ENCODE measurements at regions not wholly inside any gene's neighbourhood (a gene's known extent, or its start where the extent isn't known, plus 50 kb on each side); places are given as distances from the start of the nearest gene placed in this dataset.

GRCh38 chr4:100811046-100811445 is 293.2 kb upstream of the EMCN start:
- no peak overlapping the region for H3K4me3 Mint-ChIP-seq
- no peaks in the 10 kb centered on the region for H3K9me3 Mint-ChIP-seq
- H3K27me3 Mint-ChIP-seq (ENCODE audit: low read depth) = no peaks in the 10 kb centered on the region
- DNase-seq = no peak
- CTCF ChIA-PET = interaction anchor here (0.6 kb wide), 1 partner anchor 269 kb away, joined by 3 read pairs; no protein-coding TSS in a partner anchor
- H3K27ac Mint-ChIP-seq = no peak overlapping the region
- no peaks in the 10 kb centered on the region for H3K4me1 Mint-ChIP-seq (ENCODE audit: low read depth)
- H3K36me3 Mint-ChIP-seq (ENCODE audit: low read depth) = no peaks in the 10 kb centered on the region
- intact Hi-C loops (cut with micrococcal nuclease) = no loop called here

- H3K27me3 Mint-ChIP-seq (ENCODE audit: low read depth) = no peaks in the 10 kb centered on the region
- no peaks in the 10 kb centered on the region for H3K4me1 Mint-ChIP-seq (ENCODE audit: low read depth)
- H3K27ac Mint-ChIP-seq = no peak overlapping the region
- no peaks in the 10 kb centered on the region for H3K36me3 Mint-ChIP-seq (ENCODE audit: low read depth)
- H3K9me3 Mint-ChIP-seq = no peaks in the 10 kb centered on the region
- no peak overlapping the region for H3K4me3 Mint-ChIP-seq
- CTCF ChIA-PET = interaction anchor here (0.7 kb wide), 1 partner anchor 49 kb away, joined by 3 read pairs; no protein-coding TSS in a partner anchor
- intact Hi-C loops (cut with micrococcal nuclease) = no loop called here
- no peak for DNase-seq
Observed at GRCh38 chr4:100809506-100809905, 291.7 kb upstream of the EMCN start.

DNA sequence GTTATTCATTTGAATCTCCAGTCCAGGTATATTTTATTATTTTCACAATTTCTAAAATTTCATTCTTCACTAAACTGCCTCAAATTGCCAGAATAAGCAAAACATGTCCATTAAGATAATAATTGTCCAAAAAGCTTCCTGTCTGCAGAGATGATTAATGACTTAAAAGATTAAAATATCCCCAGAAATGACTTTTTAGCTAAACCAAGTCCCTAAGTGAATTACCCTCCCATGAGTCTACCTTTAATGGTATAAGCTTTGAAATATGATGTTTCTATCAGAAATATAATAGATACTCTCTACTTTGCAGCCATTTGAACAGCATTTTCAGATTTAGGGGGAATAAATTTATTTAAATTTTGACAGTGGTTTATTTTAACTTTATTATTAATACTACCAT is 289.2 kb upstream of the EMCN start:
- Mint-ChIP-seq H3K9me3 (no peaks in the 10 kb centered on the region), H3K4me1 (ENCODE audit: low read depth) (no peaks in the 10 kb centered on the region), H3K27ac (no peak overlapping the region), H3K4me3 (no peak overlapping the region), H3K27me3 (ENCODE audit: low read depth) (no peaks in the 10 kb centered on the region), H3K36me3 (ENCODE audit: low read depth) (no peaks in the 10 kb centered on the region)
- no peak for DNase-seq
- intact Hi-C loops (cut with micrococcal nuclease) = no loop called here
- CTCF ChIA-PET = no interaction called here

- no peak for DNase-seq
- intact Hi-C loops (cut with micrococcal nuclease) = no loop called here
- Mint-ChIP-seq H3K9me3 (no peaks in the 10 kb centered on the region), H3K4me1 (ENCODE audit: low read depth) (no peaks in the 10 kb centered on the region), H3K4me3 (no peak overlapping the region), H3K36me3 (ENCODE audit: low read depth) (no peaks in the 10 kb centered on the region), H3K27ac (no peak overlapping the region), H3K27me3 (ENCODE audit: low read depth) (no peaks in the 10 kb centered on the region)
- CTCF ChIA-PET = no interaction called here
Observed at GRCh38 chr4:100805538-100805937, 287.7 kb upstream of the EMCN start.

GRCh38 chr4:100804576-100805360 is 286.9 kb upstream of the EMCN start:
- CTCF ChIA-PET = no interaction called here
- H3K27ac Mint-ChIP-seq = no peak overlapping the region
- intact Hi-C loops (cut with micrococcal nuclease) = no loop called here

GRCh38 chr4:100803751-100804150 is 285.9 kb upstream of the EMCN start:
- no peak overlapping the region for H3K4me3 Mint-ChIP-seq
- H3K27ac Mint-ChIP-seq = no peak overlapping the region
- CTCF ChIA-PET = no interaction called here
- no peaks in the 10 kb centered on the region for H3K9me3 Mint-ChIP-seq
- no peaks in the 10 kb centered on the region for H3K36me3 Mint-ChIP-seq (ENCODE audit: low read depth)
- no peaks in the 10 kb centered on the region for H3K27me3 Mint-ChIP-seq (ENCODE audit: low read depth)
- intact Hi-C loops (cut with micrococcal nuclease) = no loop called here
- no peaks in the 10 kb centered on the region for H3K4me1 Mint-ChIP-seq (ENCODE audit: low read depth)
- DNase-seq = no peak

More at GRCh38 chr4:100804576-100805360, 286.9 kb upstream of the EMCN start:
- H3K4me3 Mint-ChIP-seq = no peak overlapping the region
- no peaks in the 10 kb centered on the region for H3K36me3 Mint-ChIP-seq (ENCODE audit: low read depth)
- DNase-seq = no peak
- no peaks in the 10 kb centered on the region for H3K9me3 Mint-ChIP-seq
- no peaks in the 10 kb centered on the region for H3K27me3 Mint-ChIP-seq (ENCODE audit: low read depth)
- no peaks in the 10 kb centered on the region for H3K4me1 Mint-ChIP-seq (ENCODE audit: low read depth)

DNA sequence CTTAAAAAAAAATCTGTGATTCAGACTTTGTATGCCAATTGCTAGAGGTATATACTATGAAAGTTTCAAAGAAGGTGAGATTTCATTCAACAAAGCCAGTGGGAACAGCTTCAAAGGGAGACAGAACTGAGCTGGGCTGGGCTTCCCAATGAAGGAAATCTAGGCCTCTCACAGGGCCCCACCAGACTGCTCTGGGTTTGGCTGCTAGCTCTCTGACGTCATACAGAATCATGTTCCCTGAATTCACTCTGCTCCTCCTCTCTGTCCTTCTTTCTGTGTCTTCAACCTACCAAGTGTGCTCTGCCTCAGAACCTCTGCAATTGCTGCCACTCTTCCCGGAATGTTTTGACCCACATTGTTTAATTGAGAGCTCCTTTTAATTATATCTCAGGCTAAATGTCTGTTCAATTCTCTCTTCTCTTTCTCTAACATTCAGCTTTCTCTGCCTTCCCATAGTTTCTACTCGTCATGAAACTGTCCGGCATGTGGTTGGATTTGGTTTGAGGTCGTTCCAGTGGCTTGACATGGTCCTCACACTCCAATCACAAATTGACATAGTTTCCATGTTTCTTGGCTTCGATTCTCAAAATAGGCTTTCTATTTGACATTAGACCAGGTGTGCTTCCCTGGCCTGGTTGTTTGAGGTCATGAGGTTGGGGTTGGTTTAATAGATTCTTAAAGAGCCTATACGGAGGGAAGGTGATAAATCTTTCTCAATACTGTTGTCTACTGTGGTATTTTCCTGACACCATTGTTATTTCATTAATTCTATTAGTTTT is 282.1 kb upstream of the EMCN start:
- H3K4me3 Mint-ChIP-seq = no peak overlapping the region
- no peaks in the 10 kb centered on the region for H3K9me3 Mint-ChIP-seq
- no peak overlapping the region for H3K27ac Mint-ChIP-seq
- H3K4me1 Mint-ChIP-seq (ENCODE audit: low read depth) = no peaks in the 10 kb centered on the region
- H3K36me3 Mint-ChIP-seq (ENCODE audit: low read depth) = no peaks in the 10 kb centered on the region
- intact Hi-C loops (cut with micrococcal nuclease) = no loop called here
- DNase-seq = no peak
- no peaks in the 10 kb centered on the region for H3K27me3 Mint-ChIP-seq (ENCODE audit: low read depth)
- CTCF ChIA-PET = no interaction called here

- intact Hi-C loops (cut with micrococcal nuclease) = no loop called here
- Mint-ChIP-seq H3K4me3 (no peak overlapping the region), H3K27ac (no peak overlapping the region), H3K36me3 (ENCODE audit: low read depth) (no peaks in the 10 kb centered on the region), H3K9me3 (no peaks in the 10 kb centered on the region), H3K4me1 (ENCODE audit: low read depth) (no peaks in the 10 kb centered on the region), H3K27me3 (ENCODE audit: low read depth) (no peaks in the 10 kb centered on the region)
- CTCF ChIA-PET = no interaction called here
- DNase-seq = no peak
Observed at GRCh38 chr4:100797791-100798190, 280.0 kb upstream of the EMCN start.

DNA sequence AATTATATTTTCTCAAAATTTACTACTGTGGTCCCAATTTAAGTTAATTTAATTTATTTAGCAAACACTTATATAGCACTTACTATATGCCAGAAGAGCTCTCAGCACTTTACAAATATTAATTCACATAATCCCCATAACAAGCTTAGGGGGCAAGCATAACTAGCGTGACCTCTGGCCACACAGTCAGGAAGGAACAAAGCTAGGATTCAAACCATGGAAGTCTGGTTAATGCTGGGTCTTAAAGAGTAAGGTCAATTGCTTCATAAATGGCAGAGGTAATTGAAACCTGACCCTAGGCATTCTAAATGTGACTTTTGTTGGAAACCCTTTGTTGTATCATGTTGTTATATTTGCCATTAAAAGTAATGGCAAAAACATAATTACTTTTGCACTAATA is 279.5 kb upstream of the EMCN start:
- Mint-ChIP-seq H3K27me3 (ENCODE audit: low read depth) (no peaks in the 10 kb centered on the region), H3K4me3 (no peak overlapping the region), H3K36me3 (ENCODE audit: low read depth) (no peaks in the 10 kb centered on the region), H3K27ac (no peak overlapping the region), H3K9me3 (no peaks in the 10 kb centered on the region), H3K4me1 (ENCODE audit: low read depth) (no peaks in the 10 kb centered on the region)
- CTCF ChIA-PET = no interaction called here
- no peak for DNase-seq
- intact Hi-C loops (cut with micrococcal nuclease) = no loop called here

- H3K36me3 Mint-ChIP-seq (ENCODE audit: low read depth) = no peaks in the 10 kb centered on the region
- no peak overlapping the region for H3K4me3 Mint-ChIP-seq
- intact Hi-C loops (cut with micrococcal nuclease) = no loop called here
- CTCF ChIA-PET = no interaction called here
- no peaks in the 10 kb centered on the region for H3K27me3 Mint-ChIP-seq (ENCODE audit: low read depth)
- no peak for DNase-seq
- H3K9me3 Mint-ChIP-seq = no peaks in the 10 kb centered on the region
- no peak overlapping the region for H3K27ac Mint-ChIP-seq
- no peaks in the 10 kb centered on the region for H3K4me1 Mint-ChIP-seq (ENCODE audit: low read depth)
Observed at GRCh38 chr4:100796332-100796731, 278.5 kb upstream of the EMCN start.

- intact Hi-C loops (cut with micrococcal nuclease) = no loop called here
- DNase-seq = no peak
- no peaks in the 10 kb centered on the region for H3K27me3 Mint-ChIP-seq (ENCODE audit: low read depth)
- H3K4me1 Mint-ChIP-seq (ENCODE audit: low read depth) = no peaks in the 10 kb centered on the region
- H3K27ac Mint-ChIP-seq = no peak overlapping the region
- H3K4me3 Mint-ChIP-seq = no peak overlapping the region
- H3K9me3 Mint-ChIP-seq = no peaks in the 10 kb centered on the region
- CTCF ChIA-PET = no interaction called here
- H3K36me3 Mint-ChIP-seq (ENCODE audit: low read depth) = no peaks in the 10 kb centered on the region
Observed at GRCh38 chr4:100795581-100795980, 277.8 kb upstream of the EMCN start.

DNA sequence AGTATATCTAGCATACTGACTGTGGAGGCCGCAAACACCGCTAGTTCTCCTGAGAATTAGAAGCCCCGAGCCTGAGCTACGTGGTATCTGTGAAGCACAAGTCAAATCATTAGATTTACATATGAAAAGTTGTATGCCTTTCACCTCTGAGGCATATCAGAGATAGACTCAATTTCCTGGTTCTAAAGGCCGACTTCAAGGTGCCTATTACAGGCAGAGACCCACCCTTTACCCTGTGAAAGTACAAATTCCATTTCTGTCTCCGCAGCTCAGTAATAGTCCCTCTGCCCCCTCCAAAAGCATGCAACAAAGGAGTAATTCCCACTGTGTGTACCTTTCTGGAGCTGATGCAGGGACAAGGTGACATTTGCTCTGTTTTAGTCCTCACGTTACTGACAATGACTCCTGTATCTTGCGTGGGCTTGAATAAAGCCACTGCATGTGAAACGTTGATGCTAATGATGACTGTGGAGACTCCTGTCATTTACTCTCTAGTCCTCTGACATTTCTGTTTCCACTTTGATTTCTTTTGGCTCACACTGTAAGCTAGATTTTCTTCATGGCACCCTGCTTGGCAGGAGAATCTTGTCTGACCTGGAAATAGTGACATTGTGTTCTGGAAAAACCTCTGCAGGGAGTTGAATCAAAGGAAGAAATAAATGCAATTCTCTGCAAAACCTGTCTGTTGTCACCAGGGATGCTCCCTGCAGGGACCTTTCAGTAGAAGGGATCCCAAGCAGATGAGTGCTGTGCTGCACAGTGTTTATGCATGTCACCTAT is 273.2 kb upstream of the EMCN start:
- no peaks in the 10 kb centered on the region for H3K36me3 Mint-ChIP-seq (ENCODE audit: low read depth)
- CTCF ChIA-PET = interaction anchor here (0.7 kb wide), 1 partner anchor 9 kb away, joined by 3 read pairs; no protein-coding TSS in a partner anchor
- H3K4me1 Mint-ChIP-seq (ENCODE audit: low read depth) = no peaks in the 10 kb centered on the region
- intact Hi-C loops (cut with micrococcal nuclease) = no loop called here
- no peaks in the 10 kb centered on the region for H3K27me3 Mint-ChIP-seq (ENCODE audit: low read depth)
- no peak overlapping the region for H3K4me3 Mint-ChIP-seq
- no peak overlapping the region for H3K27ac Mint-ChIP-seq
- no peaks in the 10 kb centered on the region for H3K9me3 Mint-ChIP-seq
- no peak for DNase-seq
